H1 (cell line): ENCODE measurements at regions not wholly inside any gene's neighbourhood (a gene's known extent, or its start where the extent isn't known, plus 50 kb on each side); places are given as distances from the start of the nearest gene placed in this dataset.

Experiments used
- CTCF ChIA-PET: fragments of 300-600 bp; sonication (Branson Sonifier 250); formaldehyde crosslinking; loops from one replicate; lab custom pipeline; 2021; ENCODE audit not compliant: partially characterized antibody; lab: Charles Lee
- POLR2A ChIA-PET: fragments of 300-600 bp; sonication (Branson Sonifier 250); formaldehyde crosslinking; loops from one replicate; lab custom pipeline; 2021; ENCODE audit warnings: inconsistent platforms; ENCODE audit not compliant: partially characterized antibody; lab: Charles Lee
- DNase-seq, 2 experiments: peaks; one replicate each; pipeline versions ENCODE4 v3.0.0 to v3.0.0-alpha.2; 2010 to 2022; ENCODE audit warnings: low spot score in 2 of 2, low read depth in 1 of 2, mixed read lengths in 1 of 2
- FAIRE-seq: peaks from 2 replicates; lab custom pipeline; 2011; peaks lifted over from hg19 to GRCh38; lab: Jason Lieb, UNC
- H2AFZ ChIP-seq: 2 replicates; pipeline ENCODE4 v1.8.1; 2012; ENCODE audit warnings: low read length, inconsistent platforms
- H2AK5ac ChIP-seq: 2 replicates; pipeline ENCODE4 v1.6.1; 2013; ENCODE audit warnings: low read depth, low read length
- H2BK120ac ChIP-seq: replicated peaks from 2 replicates; pipeline ENCODE3; 2013; ENCODE audit warnings: low read depth, low read length, inconsistent platforms
- H2BK12ac ChIP-seq: 2 replicates; pipeline ENCODE4 v1.6.1; 2013; ENCODE audit warnings: low read depth, low read length
- H2BK15ac ChIP-seq: 2 replicates; pipeline ENCODE4 v1.6.1; 2013; ENCODE audit warnings: low read length
- H2BK20ac ChIP-seq: 2 replicates; pipeline ENCODE4 v1.6.1; 2013; ENCODE audit warnings: low read length
- H2BK5ac ChIP-seq: 2 replicates; pipeline ENCODE4 v1.6.1; 2013; ENCODE audit warnings: low read depth, low read length
- H3K14ac ChIP-seq: 2 replicates; pipeline ENCODE4 v1.6.1; 2013; ENCODE audit warnings: inconsistent platforms; ENCODE audit not compliant: insufficient read length
- H3K18ac ChIP-seq: 2 replicates; pipeline ENCODE4 v1.6.1; 2013; ENCODE audit warnings: low read length; ENCODE audit errors: extremely low read depth
- H3K23ac ChIP-seq: 2 replicates; pipeline ENCODE4 v1.6.1; 2013; ENCODE audit warnings: inconsistent platforms; ENCODE audit not compliant: insufficient read length
- H3K23me2 ChIP-seq: 2 replicates; pipeline ENCODE4 v1.6.1; 2013; ENCODE audit warnings: low read depth, low read length
- H3K27ac ChIP-seq: 2 replicates; pipeline ENCODE4 v1.6.1; 2011; ENCODE audit warnings: low read depth, low read length, inconsistent platforms
- H3K27me3 ChIP-seq, 4 experiments: replicated peaks in 1 of 4; 1 replicate in 1 of 4; 2 replicates in 3 of 4; pipeline versions ENCODE4 v1.6.1 to v1.8.1; 2011 to 2013; ENCODE audit warnings: low read length in 3 of 4, mild to moderate bottlenecking in 3 of 4, inconsistent platforms in 2 of 4, mixed read lengths in 2 of 4, moderate library complexity in 1 of 4; ENCODE audit not compliant: control insufficient read depth in 3 of 4, insufficient read depth in 3 of 4; ENCODE audit errors: extremely low read depth in 1 of 4
- H3K36me3 ChIP-seq, 4 experiments: 2 replicates each; pipeline versions ENCODE4 v1.6.1 to v1.8.1; 2011 to 2013; ENCODE audit warnings: mild to moderate bottlenecking in 4 of 4, low read length in 3 of 4, moderate library complexity in 2 of 4, control low read depth in 1 of 4, inconsistent platforms in 1 of 4; ENCODE audit not compliant: insufficient read depth in 4 of 4, control insufficient read depth in 2 of 4
- H3K4ac ChIP-seq: replicated peaks from 2 replicates; pipeline ENCODE3; 2013; ENCODE audit warnings: low read length, low read depth, mixed read lengths, inconsistent platforms; ENCODE audit not compliant: insufficient read length
- H3K4me1 ChIP-seq, 4 experiments: replicated peaks in 1 of 4; 1 replicate in 1 of 4; 2 replicates in 3 of 4; pipeline versions ENCODE4 v1.6.1 to v1.8.1; 2011 to 2013; ENCODE audit warnings: low read length in 3 of 4, inconsistent platforms in 2 of 4, mixed read lengths in 1 of 4; ENCODE audit not compliant: insufficient read depth in 4 of 4, control insufficient read depth in 3 of 4
- H3K4me2 ChIP-seq, 2 experiments: 2 replicates each; pipeline versions ENCODE4 v1.6.1 to v1.8.1; 2011 to 2013; ENCODE audit warnings: low read depth in 2 of 2, low read length in 2 of 2, control low read depth in 1 of 2, inconsistent platforms in 1 of 2, mild to moderate bottlenecking in 1 of 2; ENCODE audit not compliant: insufficient read depth in 1 of 2
- H3K4me3 ChIP-seq, 4 experiments: fragments of 200-600, 300-600 bp in 1 of 4; sonication (generic), shearing (Covaris generic), sonication (Bioruptor Twin) in 1 of 4; 2 replicates each; pipeline versions ENCODE4 v1.5.1 to v1.8.1; 2011 to 2016; ENCODE audit warnings: low read length in 4 of 4, low read depth in 3 of 4, control low read depth in 2 of 4, inconsistent platforms in 2 of 4, mild to moderate bottlenecking in 2 of 4, mixed read lengths in 1 of 4, moderate library complexity in 1 of 4; ENCODE audit not compliant: insufficient read depth in 2 of 4; ENCODE audit errors: extremely low read depth in 1 of 4
- H3K56ac ChIP-seq: replicated peaks from 2 replicates; pipeline ENCODE3; 2013; ENCODE audit warnings: low read depth, mild to moderate bottlenecking, mixed read lengths, low read length, inconsistent platforms; ENCODE audit not compliant: insufficient read length
- H3K79me1 ChIP-seq: 2 replicates; pipeline ENCODE4 v1.6.1; 2013; ENCODE audit warnings: low read depth, low read length, control low read depth
- H3K79me2 ChIP-seq, 2 experiments: 2 replicates each; pipeline versions ENCODE4 v1.6.1 to v1.8.1; 2012 to 2013; ENCODE audit warnings: low read length in 2 of 2, mild to moderate bottlenecking in 2 of 2, inconsistent platforms in 1 of 2; ENCODE audit not compliant: insufficient read depth in 2 of 2, control insufficient read depth in 1 of 2
- H3K9ac ChIP-seq, 4 experiments: replicated peaks in 1 of 4; 1 replicate in 1 of 4; 2 replicates in 3 of 4; pipeline versions ENCODE4 v1.6.1 to v1.8.1; 2011 to 2013; ENCODE audit warnings: low read depth in 3 of 4, low read length in 3 of 4, control low read depth in 2 of 4, mild to moderate bottlenecking in 2 of 4, moderate library complexity in 2 of 4, inconsistent platforms in 1 of 4; ENCODE audit errors: extremely low read depth in 1 of 4
- H3K9me3 ChIP-seq, 2 experiments: 2 replicates each; pipeline versions ENCODE4 v1.6.1 to v1.8.1; 2012 to 2013; ENCODE audit warnings: mild to moderate bottlenecking in 2 of 2, moderate library complexity in 2 of 2, control low read depth in 1 of 2, inconsistent platforms in 1 of 2, low read depth in 1 of 2, low read length in 1 of 2, mixed read lengths in 1 of 2; ENCODE audit not compliant: insufficient read depth in 2 of 2
- H4K20me1 ChIP-seq, 2 experiments: replicated peaks in 1 of 2; 2 replicates each; pipeline versions ENCODE3 to v1.8.1; 2011 to 2013; ENCODE audit warnings: inconsistent platforms in 2 of 2, low read length in 2 of 2, mild to moderate bottlenecking in 1 of 2; ENCODE audit not compliant: insufficient read depth in 2 of 2, control insufficient read depth in 1 of 2
- H4K5ac ChIP-seq: 2 replicates; pipeline ENCODE4 v1.6.1; 2013; ENCODE audit warnings: low read length, low read depth, mixed read lengths, inconsistent platforms; ENCODE audit not compliant: insufficient read length
- H4K8ac ChIP-seq: 2 replicates; pipeline ENCODE4 v1.8.0; 2013; ENCODE audit warnings: mild to moderate bottlenecking, moderate library complexity, low read length, inconsistent platforms; ENCODE audit not compliant: insufficient read depth; ENCODE audit errors: extremely low read depth
- H4K91ac ChIP-seq: replicated peaks from 2 replicates; pipeline ENCODE3; 2013; ENCODE audit warnings: low read length, mixed read lengths, inconsistent platforms; ENCODE audit not compliant: insufficient read length
- ASH2L ChIP-seq: fragments of 200-600, 300-600 bp; sonication (generic); IDR thresholded peaks from one replicate; pipeline ENCODE4 v1.7.1; 2017; ENCODE audit warnings: low read length
- RBBP5 ChIP-seq: IDR thresholded peaks from 2 replicates; pipeline ENCODE4 v1.7.1; 2012; ENCODE audit warnings: low read depth, mild to moderate bottlenecking, inconsistent platforms, low read length, moderate library complexity, borderline replicate concordance

GRCh38 chr1:73744985-73745384 lies 453.0 kb downstream of the LRRIQ3 start:
- ChIA-PET CTCF (no interaction called here), POLR2A (no interaction called here)
- H2BK20ac ChIP-seq = no peak overlapping the region
- no peak overlapping the region for H3K18ac ChIP-seq
- no peaks in the 10 kb centered on the region for H4K20me1 ChIP-seq
- H2BK120ac ChIP-seq = no peak overlapping the region
- no peak overlapping the region for H3K27ac ChIP-seq
- no peaks in the 10 kb centered on the region for H3K23me2 ChIP-seq
- no peak overlapping the region for H2AK5ac ChIP-seq
- H3K4ac ChIP-seq = no peak overlapping the region
- no peak overlapping the region for H2AFZ ChIP-seq
- no peaks in the 10 kb centered on the region for H3K27me3 ChIP-seq
- H3K4me2 ChIP-seq = no peak overlapping the region
- no peaks in the 10 kb centered on the region for H3K9me3 ChIP-seq
- DNase-seq = no peak
- no peak overlapping the region for H3K56ac ChIP-seq
- H3K36me3 ChIP-seq = no peaks in the 10 kb centered on the region
- H4K91ac ChIP-seq = no peak overlapping the region
- FAIRE-seq = no peak
- no peak overlapping the region for H2BK5ac ChIP-seq
- no peak overlapping the region for H3K4me3 ChIP-seq
- TF ChIP-seq ASH2L (no peak), RBBP5 (no peak)
- no peak overlapping the region for H4K5ac ChIP-seq
- no peaks in the 10 kb centered on the region for H3K79me2 ChIP-seq
- H3K4me1 ChIP-seq = no peaks in the 10 kb centered on the region
- H3K14ac ChIP-seq = no peak overlapping the region
- no peak overlapping the region for H3K9ac ChIP-seq
- no peak overlapping the region for H2BK15ac ChIP-seq
- H3K79me1 ChIP-seq = no peaks in the 10 kb centered on the region
- no peak overlapping the region for H4K8ac ChIP-seq
- no peak overlapping the region for H2BK12ac ChIP-seq
- H3K23ac ChIP-seq = no peak overlapping the region
